SK-N-SH (cell line): ENCODE measurements at regions not wholly inside any gene's neighbourhood (a gene's known extent, or its start where the extent isn't known, plus 50 kb on each side); places are given as distances from the start of the nearest gene placed in this dataset.

Experiments used
- TF ChIP-seq, protein P1 (sequence below): fragments of 200-600 bp; sonication (generic); IDR thresholded peaks from 2 replicates; pipeline ENCODE4 v1.6.1; 2017; ENCODE audit warnings: antibody characterized with exemption, mild to moderate bottlenecking, moderate library complexity
- TF ChIP-seq, protein P2 (sequence below): IDR thresholded peaks from 2 replicates; pipeline ENCODE4 v1.4.0; 2012; ENCODE audit warnings: low read depth
- TF ChIP-seq, protein P3 (sequence below): IDR thresholded peaks from 2 replicates; pipeline ENCODE4 v1.6.1; 2012; ENCODE audit warnings: mild to moderate bottlenecking, low read depth, low read length, moderate library complexity

DNA sequence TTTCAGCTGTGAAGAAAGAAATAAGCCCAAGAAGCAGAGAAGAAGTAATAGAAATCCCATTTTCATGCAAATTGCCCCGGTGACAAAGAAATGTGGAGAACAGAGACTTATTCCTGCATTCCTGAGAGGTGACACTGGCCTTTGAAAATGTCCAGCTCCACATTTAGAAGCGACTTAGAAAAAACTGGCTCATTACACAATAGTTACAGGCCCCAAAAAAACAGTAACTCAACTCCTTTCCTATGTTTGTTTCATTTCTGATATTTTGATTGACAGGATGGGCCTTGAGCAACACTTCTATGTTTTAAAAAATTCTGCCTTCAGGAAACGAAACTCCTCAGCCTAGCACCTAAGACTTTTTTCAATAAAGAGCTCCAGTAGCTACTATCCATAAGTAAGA is 726.9 kb upstream of the TENM4 start:
- TF ChIP-seq, protein P1, sequence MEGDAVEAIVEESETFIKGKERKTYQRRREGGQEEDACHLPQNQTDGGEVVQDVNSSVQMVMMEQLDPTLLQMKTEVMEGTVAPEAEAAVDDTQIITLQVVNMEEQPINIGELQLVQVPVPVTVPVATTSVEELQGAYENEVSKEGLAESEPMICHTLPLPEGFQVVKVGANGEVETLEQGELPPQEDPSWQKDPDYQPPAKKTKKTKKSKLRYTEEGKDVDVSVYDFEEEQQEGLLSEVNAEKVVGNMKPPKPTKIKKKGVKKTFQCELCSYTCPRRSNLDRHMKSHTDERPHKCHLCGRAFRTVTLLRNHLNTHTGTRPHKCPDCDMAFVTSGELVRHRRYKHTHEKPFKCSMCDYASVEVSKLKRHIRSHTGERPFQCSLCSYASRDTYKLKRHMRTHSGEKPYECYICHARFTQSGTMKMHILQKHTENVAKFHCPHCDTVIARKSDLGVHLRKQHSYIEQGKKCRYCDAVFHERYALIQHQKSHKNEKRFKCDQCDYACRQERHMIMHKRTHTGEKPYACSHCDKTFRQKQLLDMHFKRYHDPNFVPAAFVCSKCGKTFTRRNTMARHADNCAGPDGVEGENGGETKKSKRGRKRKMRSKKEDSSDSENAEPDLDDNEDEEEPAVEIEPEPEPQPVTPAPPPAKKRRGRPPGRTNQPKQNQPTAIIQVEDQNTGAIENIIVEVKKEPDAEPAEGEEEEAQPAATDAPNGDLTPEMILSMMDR, result no peak
- TF ChIP-seq, protein P2, sequence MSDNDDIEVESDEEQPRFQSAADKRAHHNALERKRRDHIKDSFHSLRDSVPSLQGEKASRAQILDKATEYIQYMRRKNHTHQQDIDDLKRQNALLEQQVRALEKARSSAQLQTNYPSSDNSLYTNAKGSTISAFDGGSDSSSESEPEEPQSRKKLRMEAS, result no peak
- TF ChIP-seq, protein P3, sequence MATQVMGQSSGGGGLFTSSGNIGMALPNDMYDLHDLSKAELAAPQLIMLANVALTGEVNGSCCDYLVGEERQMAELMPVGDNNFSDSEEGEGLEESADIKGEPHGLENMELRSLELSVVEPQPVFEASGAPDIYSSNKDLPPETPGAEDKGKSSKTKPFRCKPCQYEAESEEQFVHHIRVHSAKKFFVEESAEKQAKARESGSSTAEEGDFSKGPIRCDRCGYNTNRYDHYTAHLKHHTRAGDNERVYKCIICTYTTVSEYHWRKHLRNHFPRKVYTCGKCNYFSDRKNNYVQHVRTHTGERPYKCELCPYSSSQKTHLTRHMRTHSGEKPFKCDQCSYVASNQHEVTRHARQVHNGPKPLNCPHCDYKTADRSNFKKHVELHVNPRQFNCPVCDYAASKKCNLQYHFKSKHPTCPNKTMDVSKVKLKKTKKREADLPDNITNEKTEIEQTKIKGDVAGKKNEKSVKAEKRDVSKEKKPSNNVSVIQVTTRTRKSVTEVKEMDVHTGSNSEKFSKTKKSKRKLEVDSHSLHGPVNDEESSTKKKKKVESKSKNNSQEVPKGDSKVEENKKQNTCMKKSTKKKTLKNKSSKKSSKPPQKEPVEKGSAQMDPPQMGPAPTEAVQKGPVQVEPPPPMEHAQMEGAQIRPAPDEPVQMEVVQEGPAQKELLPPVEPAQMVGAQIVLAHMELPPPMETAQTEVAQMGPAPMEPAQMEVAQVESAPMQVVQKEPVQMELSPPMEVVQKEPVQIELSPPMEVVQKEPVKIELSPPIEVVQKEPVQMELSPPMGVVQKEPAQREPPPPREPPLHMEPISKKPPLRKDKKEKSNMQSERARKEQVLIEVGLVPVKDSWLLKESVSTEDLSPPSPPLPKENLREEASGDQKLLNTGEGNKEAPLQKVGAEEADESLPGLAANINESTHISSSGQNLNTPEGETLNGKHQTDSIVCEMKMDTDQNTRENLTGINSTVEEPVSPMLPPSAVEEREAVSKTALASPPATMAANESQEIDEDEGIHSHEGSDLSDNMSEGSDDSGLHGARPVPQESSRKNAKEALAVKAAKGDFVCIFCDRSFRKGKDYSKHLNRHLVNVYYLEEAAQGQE, result no peak
